Testis (tissue), 2 donors: ENCODE measurements at regions not wholly inside any gene's neighbourhood (a gene's known extent, or its start where the extent isn't known, plus 50 kb on each side); places are given as distances from the start of the nearest gene placed in this dataset.

Source experiments
- POLR2A ChIP-seq: fragments of 450-650 bp; IDR thresholded peaks from one replicate; pipeline ENCODE4 v1.6.1; 2017; ENCODE audit warnings: antibody characterized with exemption, mild to moderate bottlenecking, moderate library complexity
- TF ChIP-seq, protein P1 (sequence below), 3 experiments: fragments of 450-650 bp in 2 of 3; fragments of 200-600 bp in 1 of 3; sonication (generic) in 1 of 3; IDR thresholded peaks; one replicate each; pipeline ENCODE4 v1.5.1; 2016 to 2019; ENCODE audit warnings: antibody characterized with exemption in 3 of 3, mild to moderate bottlenecking in 2 of 3, moderate library complexity in 1 of 3

DNA sequence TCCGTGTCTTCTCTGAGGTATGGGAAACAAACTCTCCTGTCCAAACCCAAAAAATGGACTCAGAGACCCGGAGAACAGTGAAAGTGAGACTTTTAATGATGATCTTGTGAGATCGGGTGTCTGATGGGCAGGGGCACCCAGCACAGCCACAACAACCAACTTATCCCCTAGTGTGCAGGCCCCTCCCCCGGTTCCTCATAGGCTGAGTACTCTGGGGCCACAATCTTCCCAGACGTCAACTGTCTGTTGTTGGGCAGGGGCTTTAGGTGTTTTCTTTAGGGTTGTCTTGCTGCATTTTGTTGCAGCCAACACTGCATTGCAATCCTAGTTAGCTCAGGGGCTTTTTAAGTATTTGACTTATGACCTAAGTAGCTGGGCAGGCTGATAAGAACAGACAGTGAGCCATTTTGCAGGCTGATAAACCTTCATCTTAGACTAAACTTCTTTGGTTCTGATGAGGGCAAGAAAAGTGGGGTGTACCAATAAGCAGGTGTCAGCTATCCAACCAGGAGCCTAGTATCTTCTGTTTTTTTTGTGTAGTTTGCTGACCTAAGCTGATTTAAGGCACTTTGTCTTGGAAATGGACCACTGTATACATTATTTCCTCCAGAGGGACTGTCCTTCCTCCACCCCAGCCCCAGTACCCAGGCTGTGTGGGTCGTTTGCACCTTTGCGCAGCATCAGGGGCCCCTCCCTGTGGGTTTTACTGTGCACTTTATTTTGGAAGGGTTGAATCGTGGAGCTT lies 1323.6 kb downstream of the TBC1D22A start:
- TF ChIP-seq, protein P1, sequence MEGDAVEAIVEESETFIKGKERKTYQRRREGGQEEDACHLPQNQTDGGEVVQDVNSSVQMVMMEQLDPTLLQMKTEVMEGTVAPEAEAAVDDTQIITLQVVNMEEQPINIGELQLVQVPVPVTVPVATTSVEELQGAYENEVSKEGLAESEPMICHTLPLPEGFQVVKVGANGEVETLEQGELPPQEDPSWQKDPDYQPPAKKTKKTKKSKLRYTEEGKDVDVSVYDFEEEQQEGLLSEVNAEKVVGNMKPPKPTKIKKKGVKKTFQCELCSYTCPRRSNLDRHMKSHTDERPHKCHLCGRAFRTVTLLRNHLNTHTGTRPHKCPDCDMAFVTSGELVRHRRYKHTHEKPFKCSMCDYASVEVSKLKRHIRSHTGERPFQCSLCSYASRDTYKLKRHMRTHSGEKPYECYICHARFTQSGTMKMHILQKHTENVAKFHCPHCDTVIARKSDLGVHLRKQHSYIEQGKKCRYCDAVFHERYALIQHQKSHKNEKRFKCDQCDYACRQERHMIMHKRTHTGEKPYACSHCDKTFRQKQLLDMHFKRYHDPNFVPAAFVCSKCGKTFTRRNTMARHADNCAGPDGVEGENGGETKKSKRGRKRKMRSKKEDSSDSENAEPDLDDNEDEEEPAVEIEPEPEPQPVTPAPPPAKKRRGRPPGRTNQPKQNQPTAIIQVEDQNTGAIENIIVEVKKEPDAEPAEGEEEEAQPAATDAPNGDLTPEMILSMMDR (IDR thresholded peaks at IDR 0.05), result no peak
- no peak for TF ChIP-seq POLR2A
